HUDEP-2 (cell line): ENCODE measurements at regions not wholly inside any gene's neighbourhood (a gene's known extent, or its start where the extent isn't known, plus 50 kb on each side); places are given as distances from the start of the nearest gene placed in this dataset.
"Not testable (repeated sequence)": the region's sequence is repeated elsewhere in the genome, so short reads cannot be mapped to it uniquely, and the experiment has no call there.

ENCODE experiments used
- DNase-seq, 76 experiments: peaks; one replicate each; lab custom pipeline; 2025; ENCODE audit not compliant: unreplicated experiment in 76 of 76; lab: John Stamatoyannopoulos, UW

DNA sequence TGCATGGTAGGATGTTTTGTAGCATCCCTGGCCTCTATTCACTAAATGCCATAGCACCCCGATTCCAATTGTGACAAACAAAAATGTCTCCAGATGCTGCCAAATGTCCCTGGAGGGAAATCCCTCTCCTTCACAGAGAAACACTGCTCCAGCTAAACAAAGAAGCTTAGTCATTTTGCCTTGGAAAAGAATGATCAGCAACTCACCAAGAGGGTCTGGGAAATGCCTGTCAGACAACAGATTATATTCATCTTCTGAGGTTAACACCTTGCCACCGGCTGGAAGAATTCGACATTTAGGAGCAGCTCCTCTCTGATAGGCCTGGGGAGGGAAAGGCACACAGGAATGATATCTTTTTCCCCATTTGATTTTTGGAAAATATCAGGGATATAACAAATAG lies 84.4 kb downstream of the NIBAN1 start:
- no peak for DNase-seq

- DNase-seq: no peak
Measured at GRCh38 chr1:184889166-184889565, 85.1 kb downstream of the NIBAN1 start.

GRCh38 chr1:184888505-184888904 lies 85.8 kb downstream of the NIBAN1 start:
- no peak for DNase-seq

- DNase-seq: no peak
Measured at GRCh38 chr1:184882957-184883815, 91.1 kb downstream of the NIBAN1 start.

GRCh38 chr1:184881941-184882913 lies 92.1 kb downstream of the NIBAN1 start:
- DNase-seq: no peak

DNA sequence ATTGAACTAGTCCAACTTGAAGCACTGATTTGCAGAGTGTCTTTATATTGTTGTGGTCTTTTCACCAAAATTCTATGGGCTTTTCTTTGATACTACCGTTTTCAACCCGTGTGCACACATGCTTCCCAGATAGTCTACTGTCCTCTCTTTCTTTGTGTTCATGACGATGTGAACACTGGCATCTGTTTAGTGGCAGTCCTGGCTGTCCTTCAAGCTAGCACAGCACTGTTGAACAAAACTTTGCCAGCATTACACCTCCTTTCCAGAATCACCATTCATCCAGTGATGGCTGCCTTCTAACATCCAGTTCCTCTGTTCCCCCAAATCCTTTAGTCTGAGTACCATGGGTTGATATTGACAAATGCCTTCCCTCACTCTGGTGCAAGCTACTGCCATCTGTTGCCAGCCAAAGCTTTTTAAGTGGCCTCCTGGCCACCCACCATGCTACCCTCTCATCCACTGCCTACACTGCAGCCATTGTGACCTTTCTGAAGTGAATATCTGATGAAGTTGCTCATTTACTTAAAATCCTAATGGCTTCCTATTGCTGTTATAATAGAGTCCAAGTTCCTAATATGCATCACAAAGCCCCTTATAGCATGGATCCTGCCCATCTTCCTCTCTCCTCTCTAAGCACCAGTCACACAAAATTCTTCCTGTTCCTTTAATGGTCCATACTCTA lies 94.3 kb downstream of the NIBAN1 start:
- DNase-seq: no peak

DNA sequence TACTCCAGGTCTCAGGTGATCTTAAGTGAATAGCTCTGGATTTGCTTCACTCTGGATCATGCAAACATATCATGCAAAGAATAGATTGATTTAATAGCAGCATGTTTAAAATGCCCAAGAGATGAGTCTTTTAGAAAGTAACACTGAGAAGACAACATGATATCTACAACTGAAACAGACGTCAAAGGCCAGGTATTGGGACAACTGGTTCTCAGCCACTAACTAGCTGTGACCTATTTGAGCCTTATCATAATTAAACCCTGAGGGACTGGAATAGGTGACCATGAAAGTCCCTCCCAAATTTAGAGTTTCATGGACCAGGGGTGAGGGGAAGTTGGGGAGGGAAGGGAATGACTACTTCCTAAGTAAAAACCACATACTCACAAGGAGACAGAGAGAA lies 95.7 kb downstream of the NIBAN1 start:
- no peak for DNase-seq

DNA sequence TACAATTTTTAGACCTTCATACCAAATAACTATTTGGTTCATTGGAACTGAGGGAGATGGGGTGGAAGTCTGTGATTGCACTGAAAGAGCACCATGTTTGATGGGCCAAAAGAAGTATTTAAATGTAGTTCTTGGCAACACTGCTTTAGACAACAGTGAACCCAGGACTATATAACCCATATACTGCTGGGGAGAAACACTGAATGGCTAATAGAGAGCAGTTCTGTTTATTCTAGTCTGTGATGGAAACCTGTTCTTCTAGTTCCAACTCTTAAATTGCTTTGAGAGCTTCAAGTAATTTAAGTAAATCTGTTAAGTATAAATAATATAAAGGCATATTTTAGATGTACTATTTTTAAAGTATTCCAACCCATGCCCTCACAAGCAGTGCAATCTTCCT lies 96.3 kb downstream of the NIBAN1 start:
- DNase-seq: no peak

- DNase-seq: not testable (repeated sequence)
Measured at GRCh38 chr1:184876015-184876414, 98.3 kb downstream of the NIBAN1 start.

GRCh38 chr1:184875218-184875617 lies 99.1 kb downstream of the NIBAN1 start:
- no peak for DNase-seq

DNA sequence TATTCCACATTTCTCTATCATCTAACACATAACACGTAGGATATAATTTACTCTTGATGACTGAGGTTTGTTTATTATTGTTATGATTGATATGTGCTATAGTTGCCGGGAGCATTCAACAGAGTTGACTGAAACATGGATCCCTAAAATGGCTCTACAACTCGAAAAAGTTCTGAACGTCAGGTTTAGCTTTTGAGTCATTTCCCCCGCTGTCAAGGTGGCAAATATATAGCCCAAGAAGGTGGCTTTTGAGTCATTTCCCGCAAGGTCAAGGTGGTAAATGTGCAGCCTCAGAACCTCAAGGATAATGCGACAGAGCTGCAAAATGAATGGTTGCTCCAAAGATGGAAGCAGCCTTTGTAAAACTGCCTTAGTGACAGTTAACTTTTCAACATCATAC lies 104.0 kb downstream of the NIBAN1 start:
- no peak for DNase-seq

DNA sequence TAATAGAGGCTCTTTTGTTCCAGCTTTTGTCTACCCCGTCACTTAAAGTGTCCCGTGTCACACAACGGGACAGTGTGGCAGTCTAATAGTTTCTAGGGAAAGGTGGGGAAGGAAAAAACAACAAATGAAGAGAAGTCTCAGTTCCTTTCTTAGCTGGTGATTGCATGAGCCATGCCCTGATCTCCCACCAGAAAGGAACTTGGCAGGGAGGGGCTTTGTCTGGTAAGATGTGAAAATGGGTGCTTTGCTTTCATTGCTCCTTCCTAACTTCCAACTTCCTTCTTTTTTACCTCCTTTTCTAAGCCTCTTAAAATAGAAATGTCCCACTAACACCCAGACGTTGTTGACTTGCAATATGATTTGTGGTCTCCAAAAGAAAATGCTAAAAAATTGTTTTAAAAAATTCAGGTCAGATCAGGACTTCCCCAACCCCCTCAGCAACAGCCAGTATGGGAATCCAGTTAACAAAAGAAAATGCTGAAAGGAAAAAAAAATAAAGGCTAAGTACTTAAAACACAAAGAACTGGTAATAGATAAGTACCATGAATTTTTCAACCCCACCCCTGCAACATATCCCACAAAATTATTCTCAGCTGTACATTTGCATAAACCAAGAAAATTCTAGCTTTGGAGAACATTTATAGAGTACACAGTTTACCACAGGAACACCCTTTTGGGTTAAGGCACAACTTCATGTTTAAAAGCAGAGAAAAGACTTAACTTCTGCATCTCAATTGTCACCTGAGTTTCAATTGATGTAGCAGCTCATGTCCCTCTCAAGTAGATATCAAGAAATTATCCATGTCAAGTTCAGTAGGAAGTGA lies 106.2 kb downstream of the NIBAN1 start:
- no peak for DNase-seq

GRCh38 chr1:184866991-184867788 lies 107.1 kb downstream of the NIBAN1 start:
- DNase-seq: peak in 22 of 76 experiments; percentile 5 to 77 (median 23)

- DNase-seq: no peak
Measured at GRCh38 chr1:184866586-184866985, 107.7 kb downstream of the NIBAN1 start.

GRCh38 chr1:184865831-184866230 lies 108.5 kb downstream of the NIBAN1 start:
- DNase-seq: no peak

DNA sequence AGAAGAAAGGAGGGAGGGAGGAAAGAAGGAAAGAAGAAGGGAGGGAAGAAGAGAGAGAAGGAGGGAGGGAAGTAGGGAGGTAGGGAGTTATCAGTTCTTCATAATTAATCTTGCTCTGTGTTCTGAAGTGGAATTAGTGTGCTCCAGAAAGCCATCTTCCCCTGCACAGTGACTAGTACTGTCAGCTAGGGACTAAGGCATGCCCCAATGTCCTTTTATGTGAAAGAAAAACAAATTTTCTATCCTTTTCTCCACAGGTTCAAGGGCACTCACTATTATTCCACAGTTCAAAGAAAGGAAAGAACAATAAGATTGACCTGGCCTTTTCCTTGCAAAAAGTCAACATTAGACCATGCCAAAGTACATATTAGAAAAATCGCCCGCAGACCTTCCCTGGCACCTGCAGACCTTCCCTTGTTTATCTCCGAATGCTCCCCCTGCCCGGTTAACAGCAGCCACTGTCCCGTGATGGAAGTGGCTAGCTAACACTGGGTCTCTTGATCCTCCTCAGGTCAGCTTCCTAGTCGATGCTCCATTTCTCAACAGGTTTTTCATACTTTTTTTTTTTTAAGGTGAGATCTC lies 107.2 kb upstream of the EDEM3 start:
- DNase-seq: no peak

- DNase-seq: no peak
Measured at GRCh38 chr1:184860985-184861754, 106.5 kb upstream of the EDEM3 start.

- no peak for DNase-seq
Measured at GRCh38 chr1:184860535-184860934, 105.9 kb upstream of the EDEM3 start.
